ENCODE measurements at regions not wholly inside any gene's neighbourhood (a gene's known extent, or its start where the extent isn't known, plus 50 kb on each side); places are given as distances from the start of the nearest gene placed in this dataset.

DNA sequence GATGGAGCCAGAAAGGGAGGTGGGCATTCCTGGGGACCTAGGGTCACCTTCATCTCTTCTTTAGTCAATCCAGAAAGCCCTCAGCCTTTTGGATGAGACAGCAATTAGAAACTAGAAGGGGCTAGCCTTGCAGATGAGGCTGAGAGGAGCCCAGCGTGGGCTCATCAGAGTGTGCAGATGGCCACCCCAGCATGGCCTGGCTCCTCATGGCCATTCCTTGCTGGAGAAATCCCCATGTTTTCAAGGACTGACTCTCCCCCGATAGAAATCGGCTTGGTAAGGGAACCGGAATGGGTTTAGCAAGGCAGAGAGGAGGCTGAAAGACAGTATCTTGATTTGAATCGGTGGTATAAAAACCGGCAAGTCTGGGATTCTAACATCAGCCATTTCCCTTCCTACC is 274.6 kb downstream of the BUD13 start:
- no peak for DNase-seq (ENCODE audit: low read depth)
- TF ChIP-seq, protein P1, sequence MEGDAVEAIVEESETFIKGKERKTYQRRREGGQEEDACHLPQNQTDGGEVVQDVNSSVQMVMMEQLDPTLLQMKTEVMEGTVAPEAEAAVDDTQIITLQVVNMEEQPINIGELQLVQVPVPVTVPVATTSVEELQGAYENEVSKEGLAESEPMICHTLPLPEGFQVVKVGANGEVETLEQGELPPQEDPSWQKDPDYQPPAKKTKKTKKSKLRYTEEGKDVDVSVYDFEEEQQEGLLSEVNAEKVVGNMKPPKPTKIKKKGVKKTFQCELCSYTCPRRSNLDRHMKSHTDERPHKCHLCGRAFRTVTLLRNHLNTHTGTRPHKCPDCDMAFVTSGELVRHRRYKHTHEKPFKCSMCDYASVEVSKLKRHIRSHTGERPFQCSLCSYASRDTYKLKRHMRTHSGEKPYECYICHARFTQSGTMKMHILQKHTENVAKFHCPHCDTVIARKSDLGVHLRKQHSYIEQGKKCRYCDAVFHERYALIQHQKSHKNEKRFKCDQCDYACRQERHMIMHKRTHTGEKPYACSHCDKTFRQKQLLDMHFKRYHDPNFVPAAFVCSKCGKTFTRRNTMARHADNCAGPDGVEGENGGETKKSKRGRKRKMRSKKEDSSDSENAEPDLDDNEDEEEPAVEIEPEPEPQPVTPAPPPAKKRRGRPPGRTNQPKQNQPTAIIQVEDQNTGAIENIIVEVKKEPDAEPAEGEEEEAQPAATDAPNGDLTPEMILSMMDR (conservative IDR thresholded peaks at IDR 0.05; ENCODE audit: low read depth, low read length), result no peak
- no peak overlapping the region for H3K4me3 ChIP-seq (ENCODE audit: low read length)

DNA sequence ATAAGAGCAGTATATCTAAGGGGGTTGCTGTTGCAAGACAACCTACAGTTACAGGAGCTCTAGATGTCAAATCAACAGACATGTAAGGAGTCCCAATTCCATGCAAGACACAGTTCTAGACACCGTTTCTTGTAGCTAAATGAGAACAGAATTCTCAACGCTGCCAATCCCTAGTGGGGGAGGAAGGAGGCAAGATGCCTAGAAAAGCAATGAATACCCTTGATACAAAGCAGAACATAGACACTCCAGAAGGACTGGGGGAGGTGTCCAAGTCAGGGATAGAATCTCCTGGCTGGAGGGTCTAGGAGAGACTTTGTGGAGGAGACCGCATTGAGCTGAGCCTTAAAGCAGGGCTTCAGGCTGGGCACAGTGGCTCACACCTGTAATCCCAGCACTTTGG is 280.2 kb downstream of the BUD13 start:
- no peak for DNase-seq (ENCODE audit: low read depth)
- TF ChIP-seq, protein P1 (conservative IDR thresholded peaks at IDR 0.05; ENCODE audit: low read depth, low read length), result no peak
- H3K4me3 ChIP-seq (ENCODE audit: low read length), result no peak overlapping the region

DNA sequence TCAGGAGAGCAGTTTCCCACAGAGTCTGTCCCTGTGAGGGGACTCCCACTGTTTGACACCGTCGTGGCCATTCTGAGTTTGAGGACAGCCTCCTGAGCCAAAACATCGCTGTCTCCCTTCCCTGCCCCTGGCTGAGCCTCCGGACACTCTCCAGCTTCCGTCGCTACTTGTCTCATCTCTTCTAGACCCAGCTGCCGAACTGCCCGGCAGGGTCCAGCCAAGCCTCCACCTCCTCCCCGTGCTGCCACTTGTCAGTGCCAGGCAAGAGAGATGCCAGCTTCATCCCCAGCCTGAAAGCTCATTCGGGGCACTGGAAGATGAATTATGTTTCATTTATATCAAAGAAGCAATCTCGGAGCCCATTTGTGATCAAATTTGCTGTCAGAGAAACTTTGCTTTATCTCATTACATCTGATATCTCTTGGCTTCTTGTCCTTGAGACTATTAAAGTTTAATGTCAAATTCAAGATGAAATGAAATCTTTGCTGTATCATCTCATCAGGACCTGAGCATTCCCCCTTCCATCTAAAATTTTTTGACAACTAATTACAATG is 283.9 kb downstream of the BUD13 start:
- no peak overlapping the region for H3K4me3 ChIP-seq (ENCODE audit: low read length)
- DNase-seq (ENCODE audit: low read depth), result no peak
- TF ChIP-seq, protein P1 (conservative IDR thresholded peaks at IDR 0.05; ENCODE audit: low read depth, low read length), result no peak

DNA sequence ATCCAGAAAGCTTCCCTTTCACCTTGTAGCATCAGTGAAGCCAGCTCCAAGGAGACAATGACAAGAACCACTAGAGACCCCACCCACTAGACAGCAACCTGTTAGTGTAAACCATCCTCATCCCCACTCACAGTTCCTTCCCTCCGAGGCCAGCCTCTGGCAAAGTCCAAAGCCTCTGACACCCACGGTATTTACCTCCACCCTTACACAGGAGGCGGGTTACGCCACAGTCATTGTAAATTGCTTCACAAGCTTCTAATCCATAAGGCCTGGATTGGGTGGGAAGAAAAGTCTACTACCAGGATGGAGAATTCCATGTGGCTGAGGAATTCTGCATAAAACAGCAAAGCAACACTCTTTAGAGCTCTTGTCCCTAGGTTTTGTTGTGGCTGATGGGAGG is 287.4 kb downstream of the BUD13 start:
- no peak overlapping the region for H3K4me3 ChIP-seq (ENCODE audit: low read length)
- TF ChIP-seq, protein P1 (conservative IDR thresholded peaks at IDR 0.05; ENCODE audit: low read depth, low read length), result no peak
- no peak for DNase-seq (ENCODE audit: low read depth)

DNA sequence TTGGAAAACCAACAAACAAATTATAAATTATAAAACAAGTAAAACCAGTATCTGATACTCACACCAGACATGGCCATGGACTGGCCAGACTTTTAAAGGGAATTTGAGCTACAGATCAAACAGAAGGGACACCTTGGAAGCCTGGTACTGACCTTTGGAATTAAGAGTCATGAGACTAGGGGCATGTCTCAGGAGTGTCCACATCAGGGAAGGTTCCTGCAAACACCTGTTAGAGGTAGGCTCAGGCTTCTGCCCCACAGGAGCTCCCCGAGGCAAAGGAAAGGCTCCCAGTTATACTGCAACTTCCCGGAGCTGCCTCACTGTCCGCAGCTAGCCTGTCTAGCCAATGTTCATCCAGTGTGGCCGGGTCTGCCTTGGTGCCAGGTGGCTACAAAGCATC is 290.1 kb downstream of the BUD13 start:
- H3K4me3 ChIP-seq (ENCODE audit: low read length), result no peak overlapping the region
- TF ChIP-seq, protein P1 (conservative IDR thresholded peaks at IDR 0.05; ENCODE audit: low read depth, low read length), result no peak
- no peak for DNase-seq (ENCODE audit: low read depth)

DNA sequence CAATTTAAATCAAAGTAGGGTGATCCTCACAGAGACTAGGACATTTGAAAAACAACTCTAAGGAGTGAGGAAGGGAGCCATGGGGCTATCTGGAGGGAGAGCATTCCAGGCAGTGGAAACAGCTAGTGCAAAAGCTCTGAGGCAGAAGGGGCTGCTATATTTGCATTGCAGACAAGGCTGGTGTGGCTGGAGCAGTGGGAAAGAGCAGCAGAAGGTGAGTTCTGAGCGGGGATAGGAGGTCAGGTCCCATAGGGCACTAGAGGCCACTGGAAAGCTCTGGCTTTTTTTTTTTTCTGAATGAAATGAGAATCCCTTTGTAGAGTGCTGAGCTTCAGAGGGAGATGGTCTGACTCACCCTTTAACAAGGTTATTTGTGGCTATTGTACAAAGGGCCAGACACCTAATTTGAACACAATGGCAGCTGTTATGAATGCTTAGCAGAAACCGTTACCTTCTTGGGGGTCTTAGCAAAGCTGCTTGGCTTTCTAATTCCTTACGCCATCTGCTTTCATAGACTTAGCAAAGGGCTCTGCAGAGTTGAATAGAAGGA is 291.6 kb downstream of the BUD13 start:
- H3K4me3 ChIP-seq (ENCODE audit: low read length), result no peak overlapping the region
- TF ChIP-seq, protein P1 (conservative IDR thresholded peaks at IDR 0.05; ENCODE audit: low read depth, low read length), result no peak
- DNase-seq (ENCODE audit: low read depth), result no peak

Measured in retinal pigment epithelial cell (primary cell).